PC-9 (cell line): ENCODE measurements at regions not wholly inside any gene's neighbourhood (a gene's known extent, or its start where the extent isn't known, plus 50 kb on each side); places are given as distances from the start of the nearest gene placed in this dataset.

ENCODE experiments used
- BruUV-seq: library from RNA; stranded (reverse); fragments of 400-500 nt; replicated peaks from 2 replicates; lab custom pipeline; 2021; lab: Mats Ljungman, UMichigan
- CTCF ChIA-PET: fragments of 300-600 bp; sonication (Branson Sonifier 250); formaldehyde crosslinking; loops from one replicate; lab custom pipeline; 2022; ENCODE audit warnings: antibody characterized with exemption; lab: Charles Lee
- POLR2A ChIA-PET: fragments of 300-600 bp; sonication (Branson Sonifier 250); formaldehyde crosslinking; loops from one replicate; lab custom pipeline; 2022; ENCODE audit warnings: antibody characterized with exemption; ENCODE audit not compliant: unreplicated experiment; lab: Charles Lee
- DNase-seq, 2 experiments: peaks; one replicate each; pipeline versions ENCODE4 v3.0.0 to v3.0.0-alpha.2; 2015 to 2022; ENCODE audit warnings: mixed read lengths in 1 of 2
- H2AFZ ChIP-seq: fragments of 200-600 bp; sonication (generic); 2 replicates; pipeline ENCODE4 v1.8.1; 2017; ENCODE audit warnings: antibody characterized with exemption
- H3F3A ChIP-seq: fragments of 200-600 bp; sonication (generic); 2 replicates; pipeline ENCODE4 v1.8.1; 2017; ENCODE audit warnings: antibody characterized with exemption, mild to moderate bottlenecking, low read depth; ENCODE audit not compliant: insufficient read depth
- H3K27ac ChIP-seq: fragments of 200-600 bp; sonication (generic); 2 replicates; pipeline ENCODE4 v1.6.1; 2016; ENCODE audit warnings: mixed run types
- H3K27me3 ChIP-seq: fragments of 200-600 bp; sonication (generic); 2 replicates; pipeline ENCODE4 v1.6.1; 2016; ENCODE audit warnings: low read depth, mixed run types; ENCODE audit not compliant: insufficient read depth
- H3K36me3 ChIP-seq: fragments of 200-600 bp; sonication (generic); 2 replicates; pipeline ENCODE4 v1.6.1; 2016; ENCODE audit warnings: low read depth, mixed run types
- H3K4me1 ChIP-seq: fragments of 200-600 bp; sonication (generic); replicated peaks from 2 replicates; pipeline ENCODE4 v1.6.1; 2016; ENCODE audit warnings: mixed run types; ENCODE audit not compliant: insufficient read depth
- H3K4me2 ChIP-seq: fragments of 200-600 bp; sonication (generic); 2 replicates; pipeline ENCODE4 v1.6.1; 2017; ENCODE audit warnings: mixed run types
- H3K4me3 ChIP-seq: fragments of 200-600 bp; sonication (generic); 2 replicates; pipeline ENCODE4 v1.6.1; 2016; ENCODE audit warnings: mixed run types
- H3K79me2 ChIP-seq: fragments of 200-600 bp; sonication (generic); 2 replicates; pipeline ENCODE4 v1.6.1; 2017; ENCODE audit warnings: low read depth, mixed run types
- H3K9me2 ChIP-seq: fragments of 200-600 bp; sonication (generic); 2 replicates; pipeline ENCODE4 v1.8.1; 2017; ENCODE audit warnings: mild to moderate bottlenecking; ENCODE audit not compliant: insufficient read depth
- H3K9me3 ChIP-seq: fragments of 200-600 bp; sonication (generic); 2 replicates; pipeline ENCODE4 v1.8.1; 2016; ENCODE audit warnings: low read depth; ENCODE audit not compliant: insufficient read depth
- H4K20me1 ChIP-seq: fragments of 200-600 bp; sonication (generic); 2 replicates; pipeline ENCODE4 v1.8.1; 2017; ENCODE audit not compliant: insufficient read depth
- EZH2 ChIP-seq: fragments of 200-600 bp; sonication (generic); IDR thresholded peaks from 2 replicates; pipeline ENCODE4 v1.8.0; 2017; ENCODE audit warnings: antibody characterized with exemption, low read depth
- intact Hi-C: fragments of 100-400 bp; cut with micrococcal nuclease; formaldehyde crosslinking; loops from one replicate; pipeline ENCODE4 v1.10.0; 2022; ENCODE audit not compliant: unreplicated experiment
- TF ChIP-seq, protein P1 (sequence below): fragments of 200-600 bp; sonication (generic); conservative IDR thresholded peaks from 2 replicates; pipeline ENCODE4 v1.6.1; 2017; ENCODE audit warnings: mixed run types, antibody characterized with exemption, mild to moderate bottlenecking, moderate library complexity

DNA sequence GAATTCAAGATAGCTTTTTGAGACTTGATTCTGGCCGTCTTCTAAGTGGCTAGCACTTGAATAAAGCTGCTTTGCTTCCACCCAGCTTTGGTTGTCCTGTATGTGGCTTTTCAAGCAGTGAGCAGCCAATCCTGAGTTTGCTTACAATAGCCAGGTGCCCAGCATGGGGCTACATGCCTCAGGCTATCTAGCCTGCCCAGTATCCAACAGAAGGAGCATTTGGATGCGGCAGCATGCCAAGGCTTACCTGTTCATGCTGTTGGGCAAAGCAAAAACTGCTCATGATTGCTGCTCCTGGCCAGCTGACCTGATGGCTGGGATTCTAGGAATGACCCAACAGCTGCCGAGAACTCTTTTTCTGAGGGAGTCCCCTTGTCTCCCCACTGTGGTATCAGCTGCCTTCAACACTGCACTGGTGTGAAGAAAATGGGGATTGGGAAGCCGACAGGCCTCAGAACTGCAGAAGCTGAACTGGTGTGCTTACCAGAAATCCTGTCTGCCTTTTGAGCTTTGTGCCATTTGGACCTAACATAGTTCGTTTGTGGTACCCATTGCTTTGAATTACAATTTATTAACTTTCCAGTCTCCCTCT is 618.9 kb upstream of the IGFBP3 start:
- no peak for TF ChIP-seq EZH2
- TF ChIP-seq, protein P1, sequence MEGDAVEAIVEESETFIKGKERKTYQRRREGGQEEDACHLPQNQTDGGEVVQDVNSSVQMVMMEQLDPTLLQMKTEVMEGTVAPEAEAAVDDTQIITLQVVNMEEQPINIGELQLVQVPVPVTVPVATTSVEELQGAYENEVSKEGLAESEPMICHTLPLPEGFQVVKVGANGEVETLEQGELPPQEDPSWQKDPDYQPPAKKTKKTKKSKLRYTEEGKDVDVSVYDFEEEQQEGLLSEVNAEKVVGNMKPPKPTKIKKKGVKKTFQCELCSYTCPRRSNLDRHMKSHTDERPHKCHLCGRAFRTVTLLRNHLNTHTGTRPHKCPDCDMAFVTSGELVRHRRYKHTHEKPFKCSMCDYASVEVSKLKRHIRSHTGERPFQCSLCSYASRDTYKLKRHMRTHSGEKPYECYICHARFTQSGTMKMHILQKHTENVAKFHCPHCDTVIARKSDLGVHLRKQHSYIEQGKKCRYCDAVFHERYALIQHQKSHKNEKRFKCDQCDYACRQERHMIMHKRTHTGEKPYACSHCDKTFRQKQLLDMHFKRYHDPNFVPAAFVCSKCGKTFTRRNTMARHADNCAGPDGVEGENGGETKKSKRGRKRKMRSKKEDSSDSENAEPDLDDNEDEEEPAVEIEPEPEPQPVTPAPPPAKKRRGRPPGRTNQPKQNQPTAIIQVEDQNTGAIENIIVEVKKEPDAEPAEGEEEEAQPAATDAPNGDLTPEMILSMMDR = no peak
- intact Hi-C loops = loop anchor here (5.0 to 10.0 kb wide), 4 partner anchors 255 to 395 kb away; no protein-coding TSS in a partner anchor
- no peak for DNase-seq
- Histone ChIP-seq H3K9me3 (peaks cover 18% of the 10 kb centered on the region), H3K9me2 (no peaks in the 10 kb centered on the region), H3K27ac (no peak overlapping the region), H3K27me3 (no peaks in the 10 kb centered on the region), H3K4me3 (no peak overlapping the region), H3K79me2 (no peaks in the 10 kb centered on the region), H4K20me1 (no peaks in the 10 kb centered on the region), H3K4me2 (no peak overlapping the region), H3F3A (peaks cover 7% of the 10 kb centered on the region; the same call in 1 of the 2 replicates), H3K36me3 (no peaks in the 10 kb centered on the region), H2AFZ (no peak overlapping the region), H3K4me1 (peaks cover 14% of the 10 kb centered on the region)
- ChIA-PET POLR2A (no interaction called here), CTCF (no interaction called here)
- BruUV-seq = no TSS peak

DNA sequence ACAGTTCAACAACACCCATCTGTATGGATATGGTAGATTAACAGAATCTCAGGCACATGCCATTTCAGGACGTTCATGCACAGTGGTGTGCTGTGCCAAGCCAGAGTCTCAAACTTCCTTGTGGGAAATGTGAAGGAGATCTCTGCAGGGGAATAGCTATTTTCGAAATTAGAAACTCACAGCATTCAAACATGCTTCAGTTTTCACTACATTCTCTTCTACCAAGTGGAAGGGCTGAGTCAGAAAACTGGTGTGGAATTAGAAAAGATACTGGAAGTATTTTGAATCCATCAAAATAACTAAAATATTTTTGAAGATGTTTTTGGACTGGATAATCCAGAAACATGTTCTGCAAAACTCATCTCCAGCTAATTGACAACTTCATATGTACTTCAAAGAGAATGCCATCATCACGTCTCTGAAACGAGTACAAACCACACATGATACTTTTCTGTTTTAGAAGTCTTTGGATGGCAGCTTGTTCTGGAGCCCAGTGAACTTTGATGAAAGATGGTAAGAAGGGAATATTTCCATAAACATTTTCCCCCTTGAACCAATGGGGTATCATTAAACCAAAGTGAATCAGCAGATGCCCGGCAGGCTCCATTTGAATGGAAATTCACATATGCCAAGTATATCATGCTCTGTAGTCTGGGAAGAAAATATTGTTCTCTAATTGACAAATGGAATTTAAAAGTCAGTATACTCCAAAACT is 616.3 kb upstream of the IGFBP3 start:
- Histone ChIP-seq H3K4me1 (no peaks in the 10 kb centered on the region), H3K36me3 (no peaks in the 10 kb centered on the region), H3K9me2 (no peaks in the 10 kb centered on the region), H3K9me3 (peaks cover 9% of the 10 kb centered on the region), H3K4me2 (no peak overlapping the region), H3K27me3 (no peaks in the 10 kb centered on the region), H3F3A (no peaks in the 10 kb centered on the region), H3K79me2 (no peaks in the 10 kb centered on the region), H4K20me1 (no peaks in the 10 kb centered on the region), H2AFZ (no peak overlapping the region), H3K4me3 (no peak overlapping the region), H3K27ac (no peak overlapping the region)
- ChIA-PET POLR2A (interaction anchor here (0.6 kb wide), 1 partner anchor 52 kb away, joined by 9 read pairs; no protein-coding TSS in a partner anchor), CTCF (no interaction called here)
- DNase-seq = no peak
- TF ChIP-seq EZH2 = no peak
- no TSS peak for BruUV-seq
- intact Hi-C loops = no loop called here

DNA sequence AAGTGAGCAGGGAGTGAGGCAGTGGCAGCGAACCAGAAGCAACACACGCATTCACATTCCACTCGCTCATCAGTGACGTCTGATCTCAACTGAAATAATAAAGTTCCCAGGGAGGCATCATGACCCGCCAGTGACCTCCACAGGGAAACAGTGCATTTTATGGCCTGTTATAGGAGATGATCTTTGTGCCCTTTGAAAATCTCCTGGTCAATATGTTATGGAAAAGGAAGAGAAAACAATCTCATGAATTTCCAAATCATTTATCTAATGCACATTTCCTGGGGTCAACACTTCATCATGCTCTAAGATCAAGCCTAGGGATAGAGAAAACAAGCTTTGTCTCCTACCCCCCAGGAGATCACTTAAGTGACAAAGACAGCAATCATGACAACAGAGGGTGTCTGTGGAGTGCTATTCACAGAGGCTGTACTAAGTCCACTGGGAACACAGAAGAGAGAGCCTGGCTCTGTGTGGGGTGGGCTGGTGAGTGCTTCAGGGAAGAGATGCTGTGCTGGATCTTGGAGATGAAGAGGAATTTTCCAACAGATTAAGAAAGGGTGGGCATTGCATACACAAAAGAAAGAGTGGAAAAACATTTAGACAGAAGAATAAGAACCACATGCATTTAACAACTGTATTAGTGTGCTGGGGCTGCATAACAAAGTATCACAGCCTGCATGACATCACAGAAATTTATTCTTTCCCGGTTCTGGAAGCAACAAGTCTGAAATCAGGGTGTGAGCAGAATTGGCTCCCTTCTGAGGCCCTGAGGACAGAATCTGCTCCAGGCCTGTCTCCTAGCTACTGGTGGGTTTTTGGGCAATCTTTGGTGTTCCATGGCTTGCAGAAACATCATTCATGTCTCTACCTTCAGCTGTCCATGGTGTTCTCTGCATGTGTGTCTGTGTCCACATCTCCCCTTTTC is 613.9 kb upstream of the IGFBP3 start:
- H3K36me3 ChIP-seq = no peaks in the 10 kb centered on the region
- no peak overlapping the region for H3K4me2 ChIP-seq

More for the DNA sequence above, 613.9 kb upstream of the IGFBP3 start:
- no peaks in the 10 kb centered on the region for H3K4me1 ChIP-seq
- intact Hi-C loops = no loop called here
- no TSS peak for BruUV-seq
- no peak overlapping the region for H2AFZ ChIP-seq
- POLR2A ChIA-PET = no interaction called here
- no peaks in the 10 kb centered on the region for H3F3A ChIP-seq
- no peak overlapping the region for H3K4me3 ChIP-seq
- no peaks in the 10 kb centered on the region for H3K9me2 ChIP-seq
- CTCF ChIA-PET = no interaction called here
- no peaks in the 10 kb centered on the region for H4K20me1 ChIP-seq
- peaks cover 13% of the 10 kb centered on the region; the same call in 1 of the 2 replicates for H3K9me3 ChIP-seq
- TF ChIP-seq, protein P1 = no peak
- no peak for TF ChIP-seq EZH2
- no peak for DNase-seq
- no peak overlapping the region for H3K27ac ChIP-seq
- H3K79me2 ChIP-seq = no peaks in the 10 kb centered on the region
- no peaks in the 10 kb centered on the region for H3K27me3 ChIP-seq
